ENCODE measurements at regions not wholly inside any gene's neighbourhood (a gene's known extent, or its start where the extent isn't known, plus 50 kb on each side); places are given as distances from the start of the nearest gene placed in this dataset.

GRCh38 chr2:204451766-204452165, 93.5 kb upstream of the PARD3B start:
- no peak for DNase-seq

GRCh38 chr2:204452464-204453023, 92.7 kb upstream of the PARD3B start:
- DNase-seq = no peak

DNA sequence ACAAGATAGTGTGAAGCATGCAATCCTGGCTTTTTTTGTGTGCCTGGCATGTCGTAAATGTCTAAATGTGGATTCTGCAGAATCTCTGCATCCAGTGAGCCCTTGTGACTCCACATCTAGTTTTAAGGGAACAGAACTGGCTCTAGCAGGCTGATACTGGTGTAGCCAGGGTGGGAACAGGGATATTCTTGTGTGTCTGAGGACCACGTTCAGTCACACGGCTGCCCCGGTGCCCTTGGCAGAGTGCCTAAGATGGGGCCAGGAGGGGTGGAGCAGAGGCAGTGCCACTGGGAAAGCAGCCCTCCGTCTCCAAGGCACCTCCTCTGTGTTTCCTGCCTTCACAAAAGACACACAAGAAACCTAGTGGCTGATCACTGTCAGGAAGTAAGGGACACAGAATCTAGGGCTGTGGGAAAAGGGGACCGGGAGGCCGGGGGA, 91.5 kb upstream of the PARD3B start:
- no peak for DNase-seq

DNA sequence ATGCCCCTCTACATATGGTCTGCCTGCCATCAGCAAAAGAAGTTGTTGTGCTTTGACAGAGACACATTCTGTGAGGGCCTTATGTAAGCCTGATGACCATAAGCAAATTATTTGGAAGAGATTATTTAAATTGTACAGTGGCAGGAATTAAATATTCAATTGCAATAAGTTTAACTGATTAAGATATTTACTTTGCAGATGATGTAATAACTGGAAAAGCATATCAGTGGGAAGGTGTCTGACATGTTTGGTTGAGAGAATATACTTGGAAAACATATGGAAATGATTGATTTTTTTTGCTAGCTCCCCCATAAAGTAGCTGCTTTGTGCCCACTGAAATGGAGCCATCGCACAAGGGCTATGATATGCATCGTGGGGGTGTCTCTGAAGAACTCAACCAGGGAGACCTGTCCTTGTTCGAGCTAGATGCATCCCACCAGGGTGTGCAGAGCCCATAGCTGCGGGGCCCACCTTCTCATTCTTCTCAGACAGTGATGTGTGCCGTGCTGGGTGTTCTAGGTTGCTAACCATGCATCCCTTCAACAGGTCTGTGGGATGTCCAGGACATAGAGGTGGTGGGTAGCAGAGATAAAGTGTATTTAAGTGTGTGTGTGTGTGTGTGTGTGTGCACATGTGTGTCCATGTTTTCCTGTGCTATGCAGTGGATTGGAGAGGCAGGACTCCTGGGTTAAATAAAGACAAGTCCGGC, 90.4 kb upstream of the PARD3B start:
- DNase-seq = no peak

- no peak for DNase-seq
Measured at GRCh38 chr2:204468746-204469429, 76.4 kb upstream of the PARD3B start.

- DNase-seq = peak in 1 of 2 experiments; percentile 36
Measured at GRCh38 chr2:204470178-204470620, 75.1 kb upstream of the PARD3B start.

GRCh38 chr2:204470621-204471196, 74.6 kb upstream of the PARD3B start:
- no peak for DNase-seq

GRCh38 chr2:204472375-204472774, 72.9 kb upstream of the PARD3B start:
- DNase-seq = no peak

GRCh38 chr2:204473224-204473623, 72.1 kb upstream of the PARD3B start:
- no peak for DNase-seq

DNA sequence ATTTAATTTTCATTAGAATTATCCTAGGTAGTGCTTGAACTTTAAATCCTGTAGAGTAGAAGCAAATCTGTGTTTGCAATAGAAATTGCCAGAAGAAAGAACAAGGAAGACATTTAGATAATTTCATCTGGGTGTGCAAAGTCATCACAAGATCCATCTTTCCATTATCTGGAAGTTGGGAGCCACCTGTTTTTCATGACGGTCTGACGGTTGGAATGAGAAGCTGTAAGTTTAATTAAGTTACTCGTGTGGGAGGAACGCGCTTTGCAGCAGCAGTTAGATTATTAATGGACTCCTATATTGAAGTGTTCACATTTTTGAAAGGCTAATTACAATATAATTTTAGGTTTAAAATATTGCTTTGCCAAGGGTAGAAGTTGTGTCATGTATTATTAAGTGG, 69.9 kb upstream of the PARD3B start:
- DNase-seq = no peak

- DNase-seq = no peak
Measured at GRCh38 chr2:204477358-204477950, 67.8 kb upstream of the PARD3B start.

DNA sequence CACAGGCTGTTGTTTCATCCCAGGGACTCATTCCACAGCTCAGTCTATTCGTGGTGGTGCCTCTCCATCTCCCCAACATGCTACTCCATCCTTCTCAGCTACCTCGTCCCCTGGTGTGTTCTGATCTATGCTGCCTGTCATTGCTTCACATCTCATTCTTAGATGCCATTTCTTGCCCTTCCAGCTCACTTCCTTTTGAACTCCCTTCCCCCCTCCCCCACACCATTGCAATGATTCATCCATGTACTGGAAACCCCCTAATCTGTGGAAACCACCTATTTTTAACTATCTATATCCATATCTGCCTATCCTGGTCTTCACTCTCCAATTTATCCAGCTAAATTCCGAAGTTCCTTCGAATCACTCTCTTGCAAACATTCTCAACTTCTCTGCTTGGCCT, 65.7 kb upstream of the PARD3B start:
- DNase-seq = no peak

DNA sequence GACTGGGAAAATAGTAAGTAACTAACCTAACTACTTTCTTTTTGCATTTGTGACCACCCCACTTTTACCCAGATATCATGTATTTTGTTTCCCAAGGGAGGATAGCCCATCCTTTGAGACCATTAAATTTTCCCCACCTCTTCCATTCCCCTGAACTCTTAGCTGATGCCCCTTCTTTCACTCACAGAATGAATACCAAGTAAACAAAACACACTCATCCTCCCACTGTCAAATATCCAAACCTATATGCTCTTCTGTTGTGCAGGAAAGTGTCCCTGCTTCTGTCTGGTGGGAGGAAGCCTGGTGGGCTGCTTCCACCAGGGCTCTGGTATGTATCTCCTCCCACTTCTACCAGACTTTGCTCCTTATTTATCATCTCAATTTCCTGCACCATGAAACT, 64.6 kb upstream of the PARD3B start:
- no peak for DNase-seq

DNA sequence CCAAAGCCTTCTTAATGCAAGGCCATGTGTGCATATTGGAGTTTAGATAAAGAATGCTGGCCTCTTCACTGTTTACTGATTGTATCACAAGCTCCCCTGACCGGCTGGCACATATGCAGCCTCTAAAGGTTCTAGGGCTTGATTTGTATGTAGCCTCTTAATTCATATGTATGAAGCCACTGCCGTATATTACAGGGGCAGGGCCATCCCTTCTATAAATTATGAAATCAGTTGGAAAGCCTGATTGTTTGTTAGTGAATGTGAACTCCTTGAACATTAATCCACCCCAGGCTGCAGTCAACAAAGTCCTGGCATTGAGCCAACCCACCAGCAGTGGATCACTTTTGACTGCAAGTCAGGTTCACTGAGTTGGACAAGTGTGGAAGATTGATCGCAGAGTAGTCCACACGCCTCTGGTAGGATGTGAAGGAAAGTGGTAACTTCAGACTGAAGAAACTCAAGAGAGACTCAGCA, 61.6 kb upstream of the PARD3B start:
- peak in 1 of 2 experiments; percentile 13 for DNase-seq

DNA sequence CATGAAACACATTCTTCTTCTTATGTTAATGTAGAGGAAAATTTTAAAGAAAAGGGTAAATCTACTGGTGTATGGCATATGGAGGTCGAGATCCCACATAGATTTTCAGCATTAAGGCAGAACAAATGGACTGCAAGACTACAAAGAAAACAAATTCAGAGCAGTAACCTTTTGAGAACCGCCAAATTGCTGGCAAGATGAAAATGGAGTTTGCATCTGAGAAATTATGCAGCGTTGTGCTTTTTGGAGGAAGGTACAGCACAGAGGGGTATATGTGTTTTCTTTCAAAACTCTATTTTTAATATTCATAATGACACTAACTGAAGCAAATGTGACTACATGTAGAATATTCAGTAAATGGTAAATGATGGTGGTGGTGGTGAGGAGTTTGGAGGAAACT, 59.0 kb upstream of the PARD3B start:
- no peak for DNase-seq

GRCh38 chr2:204486805-204487204, 58.5 kb upstream of the PARD3B start:
- no peak for DNase-seq

- DNase-seq = no peak
Measured at GRCh38 chr2:204487447-204488229, 57.6 kb upstream of the PARD3B start.

DNA sequence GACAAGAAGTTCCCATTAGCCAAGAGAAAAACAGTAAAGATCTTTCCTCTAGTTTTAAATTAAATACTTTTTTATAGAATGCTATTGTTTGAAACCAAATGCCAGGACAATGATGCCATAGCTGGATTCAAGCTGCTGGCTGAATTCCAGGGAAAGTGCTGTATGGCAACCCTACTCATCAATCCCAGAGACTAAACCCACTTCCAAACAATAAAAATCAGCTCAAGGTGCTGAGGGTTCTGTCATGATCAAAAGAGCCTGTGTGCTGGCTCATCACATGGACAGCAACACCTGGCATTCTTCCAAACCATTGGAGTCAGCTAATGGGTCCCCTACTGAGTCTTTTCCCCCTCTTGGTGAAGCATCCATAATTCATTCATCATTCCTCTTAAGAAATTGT, 53.7 kb upstream of the PARD3B start:
- no peak for DNase-seq

DNA sequence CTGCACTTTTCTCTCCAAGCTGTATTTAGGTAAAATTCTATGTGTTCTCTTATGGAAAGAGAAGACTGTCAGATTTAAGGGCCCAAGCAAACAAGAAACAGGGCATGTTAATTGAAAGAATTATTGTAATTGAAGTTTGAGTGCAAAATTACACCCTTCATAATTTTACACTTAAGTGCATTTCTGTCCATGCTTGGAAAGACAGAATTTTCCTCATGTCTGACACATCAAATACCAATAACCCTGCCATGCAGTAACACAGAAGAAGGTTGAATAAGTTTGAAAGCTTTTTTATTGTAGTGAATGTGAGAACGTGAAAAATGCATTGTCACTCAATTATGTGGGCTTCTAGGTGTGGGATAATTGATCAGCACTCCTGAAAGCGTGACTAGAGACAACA, 52.9 kb upstream of the PARD3B start:
- no peak for DNase-seq

DNA sequence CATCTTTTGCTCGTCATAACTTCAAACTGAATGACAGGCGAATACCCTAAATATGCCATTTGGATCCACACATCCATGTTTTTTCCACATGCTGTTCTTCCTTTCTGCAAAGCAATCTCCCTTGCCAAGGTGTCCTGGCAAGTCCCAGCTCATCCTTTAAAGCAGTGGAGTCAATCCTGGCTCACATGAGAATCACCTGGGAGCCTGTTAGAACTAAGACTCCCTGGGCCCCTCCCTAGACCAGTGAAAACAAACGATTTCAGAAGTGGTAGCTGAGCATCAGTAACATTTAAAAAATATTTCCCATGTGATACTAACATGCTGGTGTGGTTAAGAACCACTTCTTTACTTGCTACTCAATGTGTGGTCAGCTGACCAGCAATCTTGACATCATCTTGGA, 50.6 kb upstream of the PARD3B start:
- DNase-seq = no peak

GRCh38 chr2:204495381-204495780, 49.9 kb upstream of the PARD3B start:
- DNase-seq = no peak
